ENCODE measurements at regions not wholly inside any gene's neighbourhood (a gene's known extent, or its start where the extent isn't known, plus 50 kb on each side); places are given as distances from the start of the nearest gene placed in this dataset.

DNA sequence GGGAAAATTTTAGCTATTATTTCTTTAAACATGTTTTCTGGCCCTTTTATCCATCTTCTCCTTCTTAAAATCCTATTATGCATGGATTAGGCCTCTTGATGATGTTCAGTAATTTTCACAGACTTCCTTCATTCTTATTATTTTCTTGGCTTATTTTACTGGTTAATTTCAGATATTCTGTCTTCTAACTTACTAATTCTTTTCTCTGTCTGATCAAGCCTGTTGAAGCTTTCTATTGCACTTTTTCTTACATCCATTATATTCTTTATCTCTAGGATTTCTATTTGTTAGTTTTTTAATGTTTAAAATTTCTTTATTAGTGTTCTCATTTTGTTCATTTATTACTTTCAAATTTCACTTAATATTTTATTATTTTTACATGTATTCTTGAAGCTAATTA, 105.3 kb upstream of the GALNT13 start:
- TF ChIP-seq, protein P1, sequence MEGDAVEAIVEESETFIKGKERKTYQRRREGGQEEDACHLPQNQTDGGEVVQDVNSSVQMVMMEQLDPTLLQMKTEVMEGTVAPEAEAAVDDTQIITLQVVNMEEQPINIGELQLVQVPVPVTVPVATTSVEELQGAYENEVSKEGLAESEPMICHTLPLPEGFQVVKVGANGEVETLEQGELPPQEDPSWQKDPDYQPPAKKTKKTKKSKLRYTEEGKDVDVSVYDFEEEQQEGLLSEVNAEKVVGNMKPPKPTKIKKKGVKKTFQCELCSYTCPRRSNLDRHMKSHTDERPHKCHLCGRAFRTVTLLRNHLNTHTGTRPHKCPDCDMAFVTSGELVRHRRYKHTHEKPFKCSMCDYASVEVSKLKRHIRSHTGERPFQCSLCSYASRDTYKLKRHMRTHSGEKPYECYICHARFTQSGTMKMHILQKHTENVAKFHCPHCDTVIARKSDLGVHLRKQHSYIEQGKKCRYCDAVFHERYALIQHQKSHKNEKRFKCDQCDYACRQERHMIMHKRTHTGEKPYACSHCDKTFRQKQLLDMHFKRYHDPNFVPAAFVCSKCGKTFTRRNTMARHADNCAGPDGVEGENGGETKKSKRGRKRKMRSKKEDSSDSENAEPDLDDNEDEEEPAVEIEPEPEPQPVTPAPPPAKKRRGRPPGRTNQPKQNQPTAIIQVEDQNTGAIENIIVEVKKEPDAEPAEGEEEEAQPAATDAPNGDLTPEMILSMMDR (IDR thresholded peaks at IDR 0.05), result no peak
- TF ChIP-seq POLR2A (IDR thresholded peaks at IDR 0.05), result no peak

Data from body of pancreas (tissue), 4 donors.